Endothelial cell (in vitro differentiated cells): ENCODE measurements at regions not wholly inside any gene's neighbourhood (a gene's known extent, or its start where the extent isn't known, plus 50 kb on each side); places are given as distances from the start of the nearest gene placed in this dataset.

Experiments
- DNase-seq: peaks from one replicate; pipeline ENCODE4 v3.0.0; 2021; ENCODE audit warnings: low spot score
- H3K27ac Mint-ChIP-seq: one replicate; pipeline ENCODE4 v1.8.0; 2021; ENCODE audit warnings: mixed read lengths, inconsistent platforms; ENCODE audit not compliant: unreplicated experiment
- H3K27me3 Mint-ChIP-seq: one replicate; pipeline ENCODE4 v1.8.0; 2021; ENCODE audit warnings: mild to moderate bottlenecking, moderate library complexity, mixed read lengths, inconsistent platforms; ENCODE audit not compliant: unreplicated experiment
- H3K36me3 Mint-ChIP-seq: one replicate; pipeline ENCODE4 v1.8.0; 2021; ENCODE audit warnings: mild to moderate bottlenecking, low read depth, mixed read lengths, inconsistent platforms; ENCODE audit not compliant: unreplicated experiment
- H3K4me1 Mint-ChIP-seq: one replicate; pipeline ENCODE4 v1.8.0; 2021; ENCODE audit warnings: mild to moderate bottlenecking, mixed read lengths, inconsistent platforms; ENCODE audit not compliant: unreplicated experiment
- H3K4me3 Mint-ChIP-seq: one replicate; pipeline ENCODE4 v1.8.0; 2021; ENCODE audit warnings: mild to moderate bottlenecking, mixed read lengths, inconsistent platforms; ENCODE audit not compliant: unreplicated experiment
- H3K9me3 Mint-ChIP-seq: one replicate; pipeline ENCODE4 v1.8.0; 2021; ENCODE audit warnings: mixed read lengths, inconsistent platforms; ENCODE audit not compliant: unreplicated experiment
- CTCF ChIP-seq: fragments of 200-600 bp; sonication (generic); IDR thresholded peaks from one replicate; pipeline ENCODE4 v1.5.0; 2021; ENCODE audit warnings: antibody characterized with exemption; ENCODE audit not compliant: unreplicated experiment

- Mint-ChIP-seq H3K27ac (no peak overlapping the region), H3K9me3 (no peaks in the 10 kb centered on the region), H3K4me3 (no peak overlapping the region), H3K4me1 (no peaks in the 10 kb centered on the region), H3K27me3 (peaks cover 3% of the 10 kb centered on the region), H3K36me3 (peaks cover 9% of the 10 kb centered on the region)
- DNase-seq = no peak
- no peak for TF ChIP-seq CTCF
These were observed 316.3 kb downstream of the CBLN1 start for GRCh38 chr16:48965386-48965785.

GRCh38 chr16:48963901-48964615 lies 317.6 kb downstream of the CBLN1 start:
- H3K9me3 Mint-ChIP-seq = no peaks in the 10 kb centered on the region
- DNase-seq = no peak
- no peak for TF ChIP-seq CTCF
- no peaks in the 10 kb centered on the region for H3K4me1 Mint-ChIP-seq
- peaks cover 9% of the 10 kb centered on the region for H3K36me3 Mint-ChIP-seq
- peaks cover 3% of the 10 kb centered on the region for H3K27me3 Mint-ChIP-seq
- H3K27ac Mint-ChIP-seq = no peak overlapping the region
- H3K4me3 Mint-ChIP-seq = no peak overlapping the region

DNA sequence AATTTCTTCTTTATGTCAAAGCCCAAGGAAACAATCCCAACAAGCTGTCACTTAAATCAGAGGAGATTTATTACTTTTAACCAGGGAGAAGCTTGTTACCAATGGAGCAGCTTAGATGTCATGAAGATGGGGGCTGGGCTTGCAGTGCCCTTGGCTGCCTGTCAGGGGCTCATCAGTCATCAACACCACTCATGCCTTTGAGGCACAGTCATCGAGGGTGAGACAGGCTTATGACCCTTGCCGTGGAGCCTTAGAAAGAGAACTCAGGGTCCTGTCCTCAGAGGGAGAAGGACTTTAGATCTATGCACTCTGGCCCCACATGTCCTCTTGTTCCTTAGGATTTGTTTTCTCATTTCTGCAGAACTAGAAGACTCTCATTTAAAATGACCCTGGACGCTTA lies 318.3 kb downstream of the CBLN1 start:
- no peak overlapping the region for H3K4me3 Mint-ChIP-seq
- TF ChIP-seq CTCF = no peak
- no peak for DNase-seq
- no peaks in the 10 kb centered on the region for H3K9me3 Mint-ChIP-seq
- no peaks in the 10 kb centered on the region for H3K4me1 Mint-ChIP-seq
- peaks cover 9% of the 10 kb centered on the region for H3K36me3 Mint-ChIP-seq
- peaks cover 3% of the 10 kb centered on the region for H3K27me3 Mint-ChIP-seq
- H3K27ac Mint-ChIP-seq = no peak overlapping the region

- Mint-ChIP-seq H3K27me3 (peaks cover 2% of the 10 kb centered on the region), H3K4me3 (no peak overlapping the region), H3K27ac (no peak overlapping the region), H3K4me1 (no peaks in the 10 kb centered on the region), H3K9me3 (no peaks in the 10 kb centered on the region), H3K36me3 (peaks cover 9% of the 10 kb centered on the region)
- TF ChIP-seq CTCF = no peak
- DNase-seq = no peak
These were observed 320.1 kb downstream of the CBLN1 start for GRCh38 chr16:48961546-48961945.

- no peak for TF ChIP-seq CTCF
- no peaks in the 10 kb centered on the region for H3K4me1 Mint-ChIP-seq
- no peak overlapping the region for H3K27ac Mint-ChIP-seq
- DNase-seq = no peak
- H3K9me3 Mint-ChIP-seq = no peaks in the 10 kb centered on the region
- no peak overlapping the region for H3K4me3 Mint-ChIP-seq
- H3K27me3 Mint-ChIP-seq = peaks cover 2% of the 10 kb centered on the region
- peaks cover 9% of the 10 kb centered on the region for H3K36me3 Mint-ChIP-seq
These were observed 320.8 kb downstream of the CBLN1 start for GRCh38 chr16:48960830-48961229.
